PFSK-1 (cell line): ENCODE measurements at regions not wholly inside any gene's neighbourhood (a gene's known extent, or its start where the extent isn't known, plus 50 kb on each side); places are given as distances from the start of the nearest gene placed in this dataset.

Source experiments
- FOXP2 ChIP-seq: optimal IDR thresholded peaks from 2 replicates; pipeline ENCODE3; 2011; ENCODE audit warnings: borderline replicate concordance, control low read depth, inconsistent platforms; ENCODE audit not compliant: insufficient read depth; ENCODE audit errors: extremely low read length, extremely low read depth
- POLR2AphosphoS5 ChIP-seq: IDR thresholded peaks from 2 replicates; pipeline ENCODE4 v1.6.1; 2012; ENCODE audit warnings: low read depth, mild to moderate bottlenecking, control low read depth, low read length, moderate library complexity
- REST ChIP-seq, 2 experiments: IDR thresholded peaks; 2 replicates each; pipeline versions ENCODE4 v1.6.1 to v1.8.0; 2011 to 2012; ENCODE audit warnings: low read depth in 2 of 2, low read length in 2 of 2, control low read depth in 1 of 2, inconsistent platforms in 1 of 2, mild to moderate bottlenecking in 1 of 2, moderate library complexity in 1 of 2; ENCODE audit not compliant: insufficient read depth in 1 of 2
- SIN3A ChIP-seq: IDR thresholded peaks from 2 replicates; pipeline ENCODE4 v1.6.1; 2012; ENCODE audit warnings: mild to moderate bottlenecking, low read length, moderate library complexity, borderline replicate concordance; ENCODE audit not compliant: insufficient read depth
- TAF1 ChIP-seq: IDR thresholded peaks from 2 replicates; pipeline ENCODE4 v1.6.1; 2012; ENCODE audit warnings: low read length, control low read depth, borderline replicate concordance; ENCODE audit not compliant: insufficient read depth

- TF ChIP-seq SIN3A (no peak), POLR2AphosphoS5 (no peak), FOXP2 (no peak), REST (IDR thresholded peaks at IDR 0.05; ENCODE audit: insufficient read depth in 1 of 2, low read depth in 2 of 2, low read length in 2 of 2) (no peak), TAF1 (no peak)
Observed at GRCh38 chr5:96194593-96194992, 232.9 kb upstream of the ELL2 start.

GRCh38 chr5:96193946-96194345, 232.3 kb upstream of the ELL2 start:
- TF ChIP-seq POLR2AphosphoS5 (no peak), REST (IDR thresholded peaks at IDR 0.05; ENCODE audit: insufficient read depth in 1 of 2, low read depth in 2 of 2, low read length in 2 of 2) (no peak), SIN3A (no peak), FOXP2 (no peak), TAF1 (no peak)

DNA sequence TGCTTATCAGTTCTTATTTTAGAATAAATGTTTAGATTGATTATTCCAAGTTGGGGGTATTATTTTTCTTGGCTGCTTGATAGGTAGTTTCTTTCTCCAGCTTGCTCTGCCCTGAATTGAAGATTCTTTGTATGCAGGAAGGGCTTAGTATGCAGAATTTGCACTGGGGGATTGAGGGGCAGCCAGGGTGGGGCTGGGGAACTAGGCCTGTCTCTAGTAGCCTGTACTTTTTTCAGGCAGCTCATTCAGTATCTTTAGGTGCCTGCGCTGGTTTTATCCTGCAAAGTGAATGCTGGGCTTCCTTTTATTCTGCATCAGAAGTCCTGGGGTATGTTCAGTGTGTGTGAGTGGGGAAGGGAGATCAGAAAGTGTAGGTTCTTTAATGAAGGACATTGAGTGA, 228.3 kb upstream of the ELL2 start:
- TF ChIP-seq FOXP2 = no peak

GRCh38 chr5:96189028-96189826, 227.6 kb upstream of the ELL2 start:
- TF ChIP-seq POLR2AphosphoS5 (no peak), FOXP2 (no peak), REST (IDR thresholded peaks at IDR 0.05; ENCODE audit: insufficient read depth in 1 of 2, low read depth in 2 of 2, low read length in 2 of 2) (no peak), TAF1 (no peak), SIN3A (no peak)

GRCh38 chr5:96187309-96188027, 225.8 kb upstream of the ELL2 start:
- TF ChIP-seq SIN3A (no peak), FOXP2 (no peak), TAF1 (no peak), POLR2AphosphoS5 (no peak), REST (IDR thresholded peaks at IDR 0.05; ENCODE audit: insufficient read depth in 1 of 2, low read depth in 2 of 2, low read length in 2 of 2) (no peak)
